ENCODE measurements at regions not wholly inside any gene's neighbourhood (a gene's known extent, or its start where the extent isn't known, plus 50 kb on each side); places are given as distances from the start of the nearest gene placed in this dataset.
"Not testable (repeated sequence)": the region's sequence is repeated elsewhere in the genome, so short reads cannot be mapped to it uniquely, and the experiment has no call there.

GRCh38 chr11:126135235-126136176, 72.8 kb upstream of the CDON start:
- no peak for TF ChIP-seq CTCF (IDR thresholded peaks at IDR 0.05; ENCODE audit: low read depth, low read length)
- no peak overlapping the region for H3K4me3 ChIP-seq (replicated peaks in 1 of 2; ENCODE audit: low read depth in 2 of 2, low read length in 2 of 2)
- DNase-seq (ENCODE audit: low read depth in 2 of 2): peak in 1 of 2 donors; percentile 33

GRCh38 chr11:126134461-126135155, 71.9 kb upstream of the CDON start:
- H3K4me3 ChIP-seq (replicated peaks in 1 of 2; ENCODE audit: low read depth in 2 of 2, low read length in 2 of 2): no peak overlapping the region
- TF ChIP-seq CTCF (IDR thresholded peaks at IDR 0.05; ENCODE audit: low read depth, low read length): no peak
- peak in 1 of 2 donors; percentile 48 for DNase-seq (ENCODE audit: low read depth in 2 of 2)

- DNase-seq (ENCODE audit: low read depth in 2 of 2): no peak
- TF ChIP-seq CTCF (IDR thresholded peaks at IDR 0.05; ENCODE audit: low read depth, low read length): no peak
- H3K4me3 ChIP-seq (replicated peaks in 1 of 2; ENCODE audit: low read depth in 2 of 2, low read length in 2 of 2): no peak overlapping the region
Observed at GRCh38 chr11:126133901-126134300, 71.2 kb upstream of the CDON start.

GRCh38 chr11:126132319-126132718, 69.7 kb upstream of the CDON start:
- H3K4me3 ChIP-seq (replicated peaks in 1 of 2; ENCODE audit: low read depth in 2 of 2, low read length in 2 of 2): no peak overlapping the region
- DNase-seq (ENCODE audit: low read depth in 2 of 2): peak in 1 of 2 donors; percentile 63
- no peak for TF ChIP-seq CTCF (IDR thresholded peaks at IDR 0.05; ENCODE audit: low read depth, low read length)

GRCh38 chr11:126130781-126131180, 68.1 kb upstream of the CDON start:
- not testable (repeated sequence) for H3K4me3 ChIP-seq (replicated peaks in 1 of 2; ENCODE audit: low read depth in 2 of 2, low read length in 2 of 2); DNase-seq (ENCODE audit: low read depth in 2 of 2)

- no peak overlapping the region for H3K4me3 ChIP-seq (replicated peaks in 1 of 2; ENCODE audit: low read depth in 2 of 2, low read length in 2 of 2)
- TF ChIP-seq CTCF (IDR thresholded peaks at IDR 0.05; ENCODE audit: low read depth, low read length): no peak
- DNase-seq (ENCODE audit: low read depth in 2 of 2): no peak
Observed at GRCh38 chr11:126129727-126130671, 67.3 kb upstream of the CDON start.

All from cardiac fibroblast (primary cell).